GM18868 (cell line): ENCODE measurements at regions not wholly inside any gene's neighbourhood (a gene's known extent, or its start where the extent isn't known, plus 50 kb on each side); places are given as distances from the start of the nearest gene placed in this dataset.
"Not testable (repeated sequence)": the region's sequence is repeated elsewhere in the genome, so short reads cannot be mapped to it uniquely, and the experiment has no call there.

ENCODE experiments used
- ATAC-seq: cut with Tn5 transposase; IDR thresholded peaks from one replicate; pipeline ENCODE4 v1.9.1; 2021; ENCODE audit warnings: mild to moderate bottlenecking, moderate library complexity; ENCODE audit not compliant: unreplicated experiment

DNA sequence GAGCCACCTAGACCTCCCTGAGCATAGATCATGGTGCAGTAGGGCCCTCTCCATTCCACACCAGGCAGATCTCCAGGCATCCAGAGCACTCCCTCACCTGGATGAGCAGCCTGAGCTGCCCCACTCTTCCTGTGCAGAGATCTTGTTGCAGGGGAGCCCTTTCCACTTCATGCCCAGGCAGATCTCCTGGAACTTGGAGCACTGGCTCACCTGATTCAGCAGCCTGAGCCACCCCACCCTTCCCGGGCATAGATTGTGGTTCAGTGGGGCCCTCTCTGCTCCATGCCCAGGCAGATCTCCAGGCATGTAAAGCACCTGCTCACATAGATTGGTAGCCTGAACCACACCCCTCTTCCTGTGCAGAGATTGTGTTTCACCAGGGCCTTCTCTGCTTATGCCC, 78.0 kb downstream of the SEC16B start:
- ATAC-seq, result no peak

DNA sequence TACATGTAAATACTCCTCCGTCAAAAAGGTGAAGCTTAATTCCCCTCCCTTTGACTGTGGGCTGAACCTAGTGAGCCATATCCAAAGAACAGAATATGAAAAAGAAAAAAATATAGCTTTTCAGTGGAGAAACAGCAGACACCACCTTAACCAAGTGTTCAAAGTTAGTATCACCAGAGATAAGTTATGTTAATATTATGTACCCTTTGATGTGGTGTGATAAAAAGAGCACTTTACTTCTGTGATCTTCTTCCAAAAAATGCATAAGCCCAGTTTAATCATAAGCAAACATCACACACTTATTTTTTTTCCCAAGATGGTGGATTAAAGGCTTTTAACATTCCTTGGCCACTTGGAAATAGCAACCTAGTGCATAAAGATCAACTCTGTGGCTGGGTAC, 79.4 kb downstream of the SEC16B start:
- ATAC-seq, result no peak

DNA sequence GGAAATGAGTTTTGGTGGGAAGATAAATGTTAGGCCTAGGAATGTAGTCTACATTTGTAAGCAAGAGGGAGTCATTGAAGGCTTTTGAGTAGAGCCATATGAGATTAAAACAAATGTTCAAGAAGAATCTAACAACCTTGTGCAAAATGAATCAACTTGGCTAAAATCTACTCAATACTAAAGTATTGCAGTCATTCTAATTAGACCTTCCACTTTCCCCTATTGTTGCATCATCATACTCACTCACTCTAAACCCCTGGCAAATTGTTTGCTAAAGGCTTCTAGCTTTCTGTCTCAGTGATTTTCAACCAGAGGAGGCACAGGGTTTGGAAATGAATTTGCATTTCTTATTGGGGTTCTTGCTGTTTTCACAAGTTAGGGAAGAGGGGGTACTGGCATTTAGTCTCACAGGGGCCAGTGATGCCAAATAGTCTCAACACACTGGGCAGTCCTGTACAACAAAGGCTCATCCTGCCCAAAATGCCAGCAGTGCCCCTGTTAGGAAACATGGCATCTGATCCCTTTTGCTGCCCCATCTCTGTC, 85.3 kb downstream of the SEC16B start:
- no peak for ATAC-seq

DNA sequence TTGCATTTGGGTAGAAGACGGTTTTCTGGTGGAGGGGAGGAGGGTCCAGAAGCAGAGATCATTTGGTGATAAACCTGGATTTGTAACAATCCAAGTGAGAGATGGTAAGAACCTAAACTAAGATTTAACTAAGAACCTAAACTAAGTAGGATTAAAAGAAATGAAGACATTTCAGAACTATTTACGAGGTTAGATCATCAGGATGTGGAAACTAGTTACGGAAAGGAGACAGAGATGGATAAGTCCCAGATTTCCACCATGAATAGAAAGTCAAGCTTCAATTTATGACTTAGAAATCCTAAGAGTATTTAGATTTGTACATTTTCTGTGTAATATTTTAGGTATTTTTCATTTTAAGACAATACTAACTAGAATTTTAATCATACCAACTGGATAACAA, 86.3 kb downstream of the SEC16B start:
- ATAC-seq, result no peak

DNA sequence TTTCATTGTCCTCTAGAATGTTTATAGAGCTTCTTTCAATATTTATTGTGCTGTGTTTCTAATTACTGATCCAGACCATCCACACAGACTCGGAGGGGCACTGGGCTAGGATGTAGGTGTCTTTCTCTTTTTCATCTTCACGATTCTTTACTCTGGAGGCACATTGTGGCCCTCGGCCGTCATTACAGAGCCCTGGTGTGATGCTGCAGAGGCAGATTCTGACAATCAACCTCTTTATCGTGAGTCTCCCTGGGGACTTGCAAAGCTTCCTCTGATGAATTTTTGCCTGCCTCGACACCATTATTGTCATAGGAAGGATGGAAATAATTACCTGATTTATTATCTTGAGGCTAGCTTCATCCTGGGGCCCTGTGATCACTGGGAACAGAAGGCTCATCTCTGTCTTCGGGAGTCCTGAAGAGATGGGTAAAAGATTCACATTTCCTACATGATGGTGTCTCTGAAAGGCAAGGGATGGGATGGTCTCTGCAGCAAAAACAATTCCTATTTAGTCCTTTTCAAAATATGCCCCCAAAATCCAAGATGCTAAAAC, 89.4 kb downstream of the SEC16B start:
- no peak for ATAC-seq

DNA sequence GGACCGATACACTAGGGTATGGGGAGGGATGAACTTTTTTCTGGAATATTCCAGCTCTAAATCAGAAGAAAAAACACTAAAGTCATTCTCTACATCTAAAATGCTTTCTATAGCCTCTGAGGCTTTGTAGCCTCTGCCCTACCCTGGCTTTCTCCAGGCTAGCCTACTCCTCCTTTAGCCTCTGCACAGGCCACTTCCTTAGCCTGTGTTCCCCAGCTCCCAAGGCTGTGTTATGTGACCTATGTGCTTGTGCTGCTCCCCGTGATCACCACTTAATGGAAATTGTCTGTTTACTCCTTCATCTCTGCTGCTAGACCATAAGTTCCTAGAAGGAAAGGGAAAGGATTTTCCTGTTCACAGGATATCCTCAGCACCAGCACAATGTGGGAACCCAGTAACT, 92.8 kb downstream of the SEC16B start:
- no peak for ATAC-seq

DNA sequence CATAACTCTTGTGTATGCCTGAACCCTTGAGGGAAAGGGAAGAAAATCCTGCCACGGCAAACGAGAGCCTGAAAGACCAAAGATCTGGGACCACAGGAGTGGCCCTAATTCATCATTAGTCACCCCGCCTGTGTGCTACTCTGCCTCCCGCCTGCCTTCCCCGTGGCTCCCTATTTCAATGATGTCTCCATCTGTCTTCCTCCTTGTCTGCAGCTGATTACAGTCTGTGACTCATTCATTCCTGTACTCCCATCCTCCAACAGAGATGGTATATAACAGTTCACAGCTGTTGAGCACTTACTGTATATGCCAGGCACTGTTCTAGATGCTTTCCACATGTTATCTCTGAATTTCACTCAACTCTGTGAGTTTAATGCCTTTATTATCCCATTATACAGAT, 96.6 kb downstream of the SEC16B start:
- ATAC-seq, result no peak

DNA sequence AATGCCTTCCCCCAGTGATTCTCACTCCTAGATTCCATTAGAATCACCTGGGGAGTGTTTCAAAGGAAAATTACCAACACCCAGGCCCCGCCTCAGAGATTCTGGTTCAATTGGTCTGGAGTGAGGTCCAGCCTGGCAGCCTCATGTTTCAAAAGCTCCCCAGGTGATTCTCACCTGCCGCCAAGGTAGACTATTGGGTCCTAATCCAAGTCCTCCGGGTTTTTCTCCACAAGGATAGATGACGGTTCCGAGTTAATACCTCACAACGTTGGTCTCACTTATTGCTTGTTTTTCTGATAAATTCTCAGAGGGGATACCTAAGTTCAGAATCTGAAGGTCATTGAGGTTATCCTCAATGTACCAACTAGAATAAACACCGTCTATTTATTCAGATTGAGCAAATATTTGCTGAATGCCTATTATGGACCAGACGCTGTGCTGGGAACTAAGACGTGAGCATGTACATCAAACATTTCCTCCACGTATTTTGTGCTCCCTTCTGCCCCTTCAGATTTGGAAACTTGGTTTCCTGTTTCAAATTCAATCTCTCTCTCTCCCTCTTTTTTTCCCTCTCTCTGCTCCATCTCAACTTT, 97.5 kb downstream of the SEC16B start:
- ATAC-seq, result no peak

DNA sequence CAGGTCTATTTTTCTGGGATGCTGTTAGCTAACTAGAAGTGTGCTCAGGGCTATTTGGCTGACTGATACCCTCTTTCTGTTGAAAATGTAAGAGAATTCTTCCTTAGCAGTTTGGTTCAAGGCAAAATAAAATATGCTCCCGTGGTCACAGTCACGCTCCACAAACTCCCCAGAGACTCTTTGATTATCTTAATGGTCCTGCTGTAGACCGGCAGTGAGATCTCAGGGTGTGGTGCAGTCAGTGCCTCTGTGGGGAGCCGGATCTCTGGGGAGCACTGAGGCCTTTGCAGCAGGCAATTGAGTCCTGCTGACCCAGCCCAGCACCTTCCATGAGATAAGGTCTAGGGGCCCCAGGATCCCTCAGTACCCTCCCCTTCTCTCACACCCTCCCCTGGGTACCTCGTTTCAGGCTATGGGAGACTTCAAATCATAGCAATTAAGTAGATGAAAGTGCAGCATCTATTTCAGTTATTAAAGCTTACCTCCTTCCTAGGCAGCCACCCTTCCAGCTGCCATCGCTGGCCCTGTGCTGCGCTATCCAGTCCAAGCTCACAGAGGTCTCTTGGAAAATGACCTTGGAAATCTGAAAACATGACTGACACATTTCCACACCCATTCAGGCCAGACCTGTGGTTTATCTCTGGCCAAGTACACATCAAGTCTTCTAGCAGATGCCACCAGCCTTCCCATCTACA, 98.1 kb downstream of the SEC16B start:
- no peak for ATAC-seq

DNA sequence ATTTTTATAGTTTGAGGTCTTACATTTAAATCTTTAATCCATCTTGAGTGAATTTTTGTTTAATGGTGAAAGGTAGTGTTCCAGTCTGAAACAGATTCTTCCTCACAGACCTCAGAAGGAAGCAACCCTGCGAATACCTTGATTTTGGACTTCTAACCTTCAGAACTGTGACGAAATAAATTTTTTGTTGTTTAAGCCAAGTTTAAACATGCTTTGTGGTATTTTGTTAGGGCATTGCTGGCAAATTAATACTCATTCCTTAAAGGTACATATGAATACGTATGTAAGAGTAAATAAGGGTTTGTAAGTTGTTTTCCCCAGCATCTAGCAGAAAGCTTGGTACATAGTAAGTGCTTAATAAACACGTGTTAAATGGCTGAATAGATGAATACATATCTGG, 100.3 kb downstream of the SEC16B start:
- ATAC-seq, result no peak

DNA sequence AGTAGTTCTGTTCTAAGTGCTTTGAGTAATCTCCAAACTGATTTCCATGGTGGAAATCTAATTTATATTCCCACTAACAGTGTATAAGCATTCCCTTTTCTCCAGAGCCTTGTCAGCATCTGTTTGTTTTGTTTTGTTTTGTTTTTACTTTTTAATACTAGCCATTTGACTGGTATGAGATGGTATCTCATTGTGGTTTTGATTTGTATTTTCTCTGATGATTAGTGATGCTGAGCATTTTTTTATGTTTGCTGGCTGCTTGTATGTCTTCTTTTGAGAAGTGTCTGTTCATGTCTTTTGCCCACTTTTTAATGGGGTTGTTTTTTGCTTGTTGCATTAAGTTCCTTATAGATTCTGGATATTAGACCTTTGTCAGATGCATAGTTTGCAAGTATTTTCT, 100.8 kb downstream of the SEC16B start:
- not testable (repeated sequence) for ATAC-seq

DNA sequence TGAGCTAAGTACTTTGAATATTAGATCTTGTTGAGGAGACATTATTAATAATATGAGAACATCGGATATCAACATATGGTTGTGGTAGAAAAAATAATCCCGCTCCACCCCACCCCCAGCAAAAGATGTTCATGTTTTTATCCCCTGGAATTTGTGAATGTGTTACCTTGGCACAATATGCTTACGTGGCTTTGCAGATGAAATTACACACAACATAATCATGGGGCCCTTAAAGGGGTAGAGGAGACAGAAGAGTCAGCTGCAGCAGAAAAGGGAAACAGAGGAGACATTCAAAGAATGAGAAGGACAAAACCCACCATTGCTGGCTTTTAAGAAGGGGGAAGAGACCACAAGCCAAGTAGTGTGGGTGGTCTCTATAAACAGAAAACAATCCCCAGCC, 104.1 kb downstream of the SEC16B start:
- ATAC-seq, result no peak

DNA sequence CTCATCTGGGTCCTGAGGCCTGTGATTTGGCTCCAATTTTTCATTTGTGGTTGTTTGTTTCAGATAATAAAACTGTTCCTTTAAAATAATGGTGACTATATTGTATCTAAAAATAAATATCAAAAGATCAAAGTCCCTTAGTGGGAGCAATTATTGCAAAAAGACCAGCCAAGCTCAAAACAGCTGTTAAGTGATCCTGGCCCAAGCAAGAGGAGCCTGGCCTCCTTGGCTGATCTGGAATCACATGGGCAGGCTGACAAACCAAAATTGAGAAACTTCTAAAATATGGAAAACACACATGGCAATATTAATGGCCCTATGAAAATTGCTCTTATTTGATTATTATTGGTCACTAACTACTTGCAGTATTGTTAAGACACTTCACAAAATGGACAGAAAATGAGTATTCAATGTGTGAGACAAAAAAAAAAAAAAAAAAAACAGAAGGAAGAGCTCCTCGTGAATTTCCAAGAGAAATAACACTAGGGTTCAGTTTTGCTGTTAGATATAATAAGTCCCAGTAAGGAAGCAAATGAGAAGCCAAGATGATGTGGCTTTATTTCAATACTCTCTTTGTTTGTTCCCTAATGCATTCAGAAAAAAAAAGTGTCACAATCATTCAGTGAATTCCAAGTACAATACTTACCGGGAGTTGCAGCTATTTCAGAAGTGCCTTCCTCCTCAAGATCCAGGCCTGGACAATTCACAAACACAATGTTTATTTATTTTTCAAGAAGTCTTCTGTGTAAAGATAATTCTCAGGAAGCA, 105.1 kb downstream of the SEC16B start:
- ATAC-seq, result no peak

DNA sequence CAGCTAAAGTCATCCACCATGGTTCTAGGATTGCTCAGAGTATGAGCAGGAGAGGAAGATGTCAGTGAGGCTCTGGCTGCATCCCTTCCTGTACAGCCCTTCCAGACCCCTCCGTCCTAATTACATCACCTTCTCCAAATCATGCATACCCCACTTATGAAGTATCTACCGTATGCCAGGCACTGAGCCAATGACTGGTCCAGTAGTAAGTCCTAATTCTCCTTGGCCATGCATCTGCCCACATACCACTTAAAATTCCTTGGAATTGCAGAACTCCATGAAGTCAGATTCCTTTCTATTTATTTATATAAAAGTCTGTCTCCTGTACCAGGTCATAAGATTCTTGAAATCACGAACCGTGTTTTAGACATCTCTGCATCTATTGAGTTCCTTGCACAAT, 106.1 kb downstream of the SEC16B start:
- ATAC-seq, result no peak

DNA sequence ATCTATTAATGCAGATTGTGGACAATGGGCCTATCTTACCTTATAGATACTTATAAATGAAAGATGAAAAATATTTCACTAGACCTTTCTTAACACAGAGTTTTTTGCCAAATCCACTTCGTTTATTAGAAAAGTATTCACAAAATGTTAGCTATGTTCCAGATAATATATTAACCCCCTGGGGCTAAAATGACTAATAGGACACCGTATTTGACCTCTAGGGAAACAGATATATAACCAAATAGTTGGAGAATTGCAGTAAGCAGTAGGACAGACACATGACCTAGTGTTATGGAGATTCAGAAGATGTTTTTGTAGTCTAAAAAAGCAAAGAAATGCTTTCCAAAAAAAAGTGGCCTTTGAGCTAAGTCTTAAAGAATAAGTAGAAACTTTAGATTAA, 106.9 kb downstream of the SEC16B start:
- ATAC-seq, result no peak

DNA sequence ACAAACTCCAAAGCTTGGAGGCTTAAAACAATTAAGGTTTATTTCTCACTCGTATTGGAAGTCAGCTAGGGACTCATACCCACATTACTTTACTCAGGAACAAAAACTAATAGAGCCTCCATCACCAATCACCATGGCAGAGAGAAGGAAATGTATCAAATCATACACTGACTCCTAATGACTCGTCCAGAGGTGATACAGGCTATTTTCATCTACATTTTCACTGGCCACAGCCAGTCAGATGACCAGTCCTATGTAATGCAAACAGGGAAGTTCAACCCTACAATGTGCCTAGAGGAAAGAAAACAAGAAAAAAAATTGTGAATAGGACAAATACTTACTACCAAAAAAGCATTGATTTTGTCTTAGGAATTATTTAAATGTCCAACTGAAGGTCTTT, 110.3 kb downstream of the SEC16B start:
- ATAC-seq, result no peak

DNA sequence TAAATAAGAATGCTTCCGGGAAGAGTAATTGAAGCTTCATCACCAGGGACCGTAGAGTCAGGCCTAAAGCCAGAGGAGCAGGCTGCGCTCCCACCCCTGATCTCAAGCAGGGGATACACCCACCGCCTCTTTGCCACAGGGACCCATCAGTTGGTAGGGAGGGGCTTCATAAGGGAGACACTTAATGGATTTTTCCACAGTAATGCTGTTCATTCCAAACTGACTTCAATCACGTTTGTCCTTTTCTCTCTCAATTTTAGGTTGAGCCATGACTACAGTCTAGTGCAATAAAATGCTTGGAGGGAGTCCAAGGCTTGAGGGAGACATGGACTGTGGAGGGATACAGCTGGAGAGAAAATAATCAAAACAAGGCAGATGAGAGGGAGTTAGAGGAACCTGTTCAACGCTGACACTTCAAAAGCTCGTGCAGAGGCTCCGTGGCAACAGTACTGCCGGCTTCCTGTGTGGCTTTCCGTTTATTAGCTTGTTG, 111.5 kb downstream of the SEC16B start:
- ATAC-seq, result no peak

DNA sequence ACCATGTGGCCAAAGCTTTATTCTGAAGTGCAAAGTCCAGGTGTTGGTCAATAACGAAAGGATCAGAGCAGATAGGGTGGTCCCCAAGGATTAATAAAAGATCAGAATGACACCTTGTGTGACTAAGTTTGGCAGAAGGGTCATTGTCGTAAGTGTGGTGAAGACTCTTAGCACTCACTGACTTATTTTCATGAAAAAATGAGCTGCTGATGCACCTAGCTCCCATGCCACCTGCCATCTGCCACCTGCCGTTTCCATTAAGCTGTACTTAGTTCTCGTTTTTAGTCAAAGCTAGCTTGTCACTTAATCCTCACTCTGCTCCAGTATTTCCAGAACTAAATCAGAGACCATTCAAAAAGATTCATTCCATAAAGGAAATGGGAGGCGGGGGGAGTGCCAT, 112.6 kb downstream of the SEC16B start:
- no peak for ATAC-seq

DNA sequence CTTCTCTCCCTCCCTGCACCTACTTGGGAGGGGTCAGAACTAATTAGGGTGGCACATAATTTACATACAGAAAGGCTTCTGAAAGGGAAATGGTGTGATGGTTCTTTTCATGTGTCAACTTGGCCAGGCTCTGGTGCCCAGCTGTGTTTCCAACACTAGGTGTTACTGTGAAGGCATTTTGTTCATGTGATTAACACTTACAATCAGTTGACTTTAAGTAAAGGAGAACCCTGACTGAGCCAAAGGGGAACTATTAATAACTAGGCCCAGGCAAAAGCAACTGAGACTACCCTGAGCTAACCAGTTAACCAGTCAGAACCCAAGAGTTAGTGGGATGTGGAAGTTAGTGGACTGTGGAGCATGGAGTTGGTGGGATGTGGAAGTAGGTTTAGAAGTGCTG, 114.9 kb downstream of the SEC16B start:
- ATAC-seq, result no peak

DNA sequence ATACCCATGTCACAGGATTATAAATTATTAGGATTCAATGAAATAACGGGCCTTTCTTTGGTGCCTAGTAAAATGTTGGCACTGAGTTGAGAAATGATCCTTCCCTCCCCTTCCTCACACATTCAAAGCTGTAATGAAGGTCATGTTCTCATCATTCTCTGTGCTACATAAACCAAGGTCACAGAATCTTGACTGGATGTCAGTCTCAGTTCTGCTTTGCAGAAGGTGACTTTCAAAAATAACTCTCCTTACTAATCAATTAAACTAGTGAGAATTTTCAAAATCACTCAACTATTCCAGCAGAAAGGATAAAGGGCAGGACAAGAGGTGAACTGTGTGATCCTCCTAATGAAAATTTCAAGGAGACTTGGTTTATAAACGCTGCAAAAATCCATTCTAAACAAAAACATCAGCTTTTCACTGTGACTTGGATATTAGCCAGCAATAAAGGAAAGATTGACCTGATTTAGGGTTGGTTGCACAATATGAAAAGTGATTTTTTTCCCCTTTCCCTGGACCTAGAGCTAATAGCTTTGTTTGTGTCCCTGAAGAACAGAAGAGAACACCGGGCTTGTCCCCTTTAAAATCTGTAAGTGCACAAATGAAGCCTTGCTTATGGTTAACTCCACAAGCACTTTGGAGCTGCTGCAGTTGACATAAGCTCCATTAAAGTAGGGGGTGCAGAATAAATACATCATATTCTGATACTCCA, 120.1 kb downstream of the SEC16B start:
- ATAC-seq, result no peak

DNA sequence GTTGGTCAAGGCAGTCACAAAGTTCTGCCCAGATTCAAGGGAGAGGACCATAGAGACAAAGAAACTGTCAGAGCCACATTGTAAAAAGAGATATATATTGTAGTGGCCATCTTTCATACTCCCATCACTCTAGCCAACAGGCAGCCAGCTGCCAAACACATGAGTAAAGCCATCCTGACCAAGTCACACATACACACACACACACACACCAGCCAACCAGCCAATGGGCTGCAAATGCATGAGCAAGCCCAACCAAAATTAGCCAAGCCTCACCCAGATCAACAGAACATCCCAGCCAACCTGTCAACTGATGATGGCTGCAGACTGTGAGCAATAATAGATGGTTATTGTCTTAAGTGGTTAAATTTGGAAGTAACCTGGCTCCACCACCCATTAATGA, 120.7 kb downstream of the SEC16B start:
- ATAC-seq, result no peak
